ENCODE measurements at regions not wholly inside any gene's neighbourhood (a gene's known extent, or its start where the extent isn't known, plus 50 kb on each side); places are given as distances from the start of the nearest gene placed in this dataset.
"Not testable (repeated sequence)": the region's sequence is repeated elsewhere in the genome, so short reads cannot be mapped to it uniquely, and the experiment has no call there.

DNA sequence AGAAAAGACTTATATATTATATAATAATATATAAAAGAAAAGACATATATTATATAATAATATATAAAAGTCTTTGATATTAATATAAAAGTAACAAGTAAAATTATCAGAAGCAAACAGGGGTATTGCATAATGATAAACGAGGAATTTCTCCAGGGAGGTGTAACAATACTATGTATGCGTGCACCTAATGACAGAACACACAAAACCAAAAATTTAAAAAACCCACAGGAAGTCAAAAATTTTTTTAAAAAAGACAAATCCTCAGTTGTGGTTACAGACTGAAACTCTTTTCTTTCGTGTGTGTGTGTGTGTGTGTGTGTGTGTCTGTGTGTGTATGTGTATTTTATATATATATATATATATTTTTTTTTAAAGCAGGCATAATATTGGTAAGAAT lies 279.2 kb upstream of the DPP6 start:
- no peak overlapping the region for H3K4me3 Mint-ChIP-seq
- H3K4me1 Mint-ChIP-seq (ENCODE audit: low read depth) = no peaks in the 10 kb centered on the region
- intact Hi-C loops (cut with micrococcal nuclease) = no loop called here
- ChIA-PET CTCF (no interaction called here), POLR2A (no interaction called here)
- DNase-seq = no peak
- no peaks in the 10 kb centered on the region for H3K36me3 Mint-ChIP-seq (ENCODE audit: low read depth)
- ATAC-seq = no peak
- H3K27ac Mint-ChIP-seq = no peak overlapping the region
- H3K9me3 Mint-ChIP-seq = peaks cover 3% of the 10 kb centered on the region
- TF ChIP-seq, protein P1, sequence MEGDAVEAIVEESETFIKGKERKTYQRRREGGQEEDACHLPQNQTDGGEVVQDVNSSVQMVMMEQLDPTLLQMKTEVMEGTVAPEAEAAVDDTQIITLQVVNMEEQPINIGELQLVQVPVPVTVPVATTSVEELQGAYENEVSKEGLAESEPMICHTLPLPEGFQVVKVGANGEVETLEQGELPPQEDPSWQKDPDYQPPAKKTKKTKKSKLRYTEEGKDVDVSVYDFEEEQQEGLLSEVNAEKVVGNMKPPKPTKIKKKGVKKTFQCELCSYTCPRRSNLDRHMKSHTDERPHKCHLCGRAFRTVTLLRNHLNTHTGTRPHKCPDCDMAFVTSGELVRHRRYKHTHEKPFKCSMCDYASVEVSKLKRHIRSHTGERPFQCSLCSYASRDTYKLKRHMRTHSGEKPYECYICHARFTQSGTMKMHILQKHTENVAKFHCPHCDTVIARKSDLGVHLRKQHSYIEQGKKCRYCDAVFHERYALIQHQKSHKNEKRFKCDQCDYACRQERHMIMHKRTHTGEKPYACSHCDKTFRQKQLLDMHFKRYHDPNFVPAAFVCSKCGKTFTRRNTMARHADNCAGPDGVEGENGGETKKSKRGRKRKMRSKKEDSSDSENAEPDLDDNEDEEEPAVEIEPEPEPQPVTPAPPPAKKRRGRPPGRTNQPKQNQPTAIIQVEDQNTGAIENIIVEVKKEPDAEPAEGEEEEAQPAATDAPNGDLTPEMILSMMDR (IDR thresholded peaks at IDR 0.05) = no peak
- H3K27me3 Mint-ChIP-seq = no peaks in the 10 kb centered on the region

DNA sequence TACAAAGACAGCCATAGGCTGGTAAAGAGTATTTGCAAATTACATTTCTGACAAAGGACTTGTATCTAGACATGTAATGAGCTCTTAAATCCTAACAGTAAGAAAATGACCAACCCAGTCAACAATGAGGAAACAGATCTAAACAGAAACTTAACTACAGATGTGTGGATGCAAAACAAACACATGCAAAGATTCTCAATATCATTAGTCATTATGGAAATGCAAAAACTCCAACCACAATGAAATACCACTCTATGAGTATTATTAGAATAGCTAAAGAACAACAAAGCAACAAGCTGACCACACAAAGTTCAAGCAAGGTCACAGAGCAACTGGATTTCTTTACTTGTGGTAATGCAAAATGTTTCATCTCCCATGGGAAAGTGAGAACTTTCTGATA lies 275.3 kb upstream of the DPP6 start:
- CTCF ChIA-PET = not testable (repeated sequence)

DNA sequence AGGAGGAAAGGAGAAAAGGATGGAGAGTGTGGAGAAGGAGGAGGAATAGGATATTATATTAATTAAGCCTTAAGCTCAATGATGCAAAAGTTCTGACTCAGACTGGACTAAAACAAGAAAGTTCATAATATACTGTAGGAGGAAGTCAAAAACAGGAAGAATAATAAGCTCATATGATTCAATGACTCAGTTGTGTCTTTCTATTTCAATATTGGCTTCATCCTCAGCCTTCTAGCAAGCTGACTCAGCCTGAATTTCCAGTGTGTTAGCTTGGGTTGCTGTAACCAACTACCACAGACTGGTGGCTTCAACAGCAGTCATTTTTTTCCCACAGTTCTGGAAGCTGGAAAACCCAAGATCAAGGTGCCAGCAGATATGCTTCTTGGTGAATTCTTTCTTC lies 254.8 kb upstream of the DPP6 start:
- H3K4me1 Mint-ChIP-seq (ENCODE audit: low read depth); H3K9me3 Mint-ChIP-seq; CTCF ChIA-PET; DNase-seq; H3K27ac Mint-ChIP-seq; ATAC-seq; intact Hi-C loops (cut with micrococcal nuclease); POLR2A ChIA-PET; H3K27me3 Mint-ChIP-seq; H3K4me3 Mint-ChIP-seq; H3K36me3 Mint-ChIP-seq (ENCODE audit: low read depth): not testable (repeated sequence)

More for the DNA sequence above, 275.3 kb upstream of the DPP6 start:
- ATAC-seq; H3K4me3 Mint-ChIP-seq; H3K27me3 Mint-ChIP-seq; intact Hi-C loops (cut with micrococcal nuclease); H3K9me3 Mint-ChIP-seq; H3K4me1 Mint-ChIP-seq (ENCODE audit: low read depth); DNase-seq; H3K36me3 Mint-ChIP-seq (ENCODE audit: low read depth); H3K27ac Mint-ChIP-seq; POLR2A ChIA-PET: not testable (repeated sequence)

DNA sequence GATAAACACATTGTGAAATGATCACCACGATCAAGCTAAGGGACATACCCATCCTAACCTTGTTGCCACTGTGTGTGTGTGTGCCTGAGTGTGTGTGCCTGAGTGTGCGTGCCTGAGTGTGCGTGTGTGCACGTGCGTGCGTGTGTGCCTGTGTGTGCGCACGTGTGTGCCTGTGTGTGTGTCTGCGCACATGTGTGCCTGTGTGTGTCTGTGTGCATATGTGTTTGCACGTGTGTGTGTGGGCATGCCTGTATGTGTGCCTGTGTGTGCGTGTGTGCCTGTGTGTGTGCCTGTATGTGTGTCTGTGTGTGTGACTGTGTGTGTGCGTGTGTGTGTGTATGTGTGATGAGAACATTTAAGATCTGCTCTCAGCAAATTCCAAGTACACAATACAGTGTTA lies 244.1 kb upstream of the DPP6 start:
- Mint-ChIP-seq H3K27ac (no peak overlapping the region), H3K4me1 (ENCODE audit: low read depth) (no peaks in the 10 kb centered on the region), H3K27me3 (no peaks in the 10 kb centered on the region), H3K36me3 (ENCODE audit: low read depth) (no peaks in the 10 kb centered on the region), H3K9me3 (no peaks in the 10 kb centered on the region), H3K4me3 (no peak overlapping the region)
- TF ChIP-seq, protein P1 (IDR thresholded peaks at IDR 0.05) = no peak
- ATAC-seq = no peak
- intact Hi-C loops (cut with micrococcal nuclease) = no loop called here
- ChIA-PET POLR2A (no interaction called here), CTCF (no interaction called here)
- no peak for DNase-seq

DNA sequence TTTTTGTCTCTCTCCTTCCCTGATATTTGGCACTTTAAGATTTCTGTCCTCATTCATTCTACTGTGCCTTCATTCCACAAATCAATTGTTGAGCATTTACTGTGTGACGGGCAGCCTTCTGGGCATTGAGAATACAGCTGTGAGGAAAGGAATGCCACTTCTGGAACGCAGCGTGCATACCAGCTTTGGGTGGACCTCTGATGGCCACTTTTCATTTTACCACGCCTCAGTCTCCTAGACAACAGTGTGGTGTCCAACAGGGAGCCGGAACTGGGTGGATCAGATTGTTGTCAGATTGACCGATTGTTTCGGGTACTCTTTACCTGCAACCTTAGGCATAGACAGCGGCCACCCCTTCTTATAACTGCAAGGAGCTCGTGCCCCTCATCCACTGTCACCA lies 222.7 kb upstream of the DPP6 start:
- CTCF ChIA-PET = interaction anchor here (0.6 kb wide), 1 partner anchor 41 kb away, joined by 3 read pairs; no protein-coding TSS in a partner anchor
- H3K4me3 Mint-ChIP-seq = no peak overlapping the region
- intact Hi-C loops (cut with micrococcal nuclease) = no loop called here
- TF ChIP-seq, protein P1 (IDR thresholded peaks at IDR 0.05) = no peak
- H3K4me1 Mint-ChIP-seq (ENCODE audit: low read depth) = no peaks in the 10 kb centered on the region
- ATAC-seq = no peak
- DNase-seq = no peak
- H3K9me3 Mint-ChIP-seq = no peaks in the 10 kb centered on the region
- H3K27me3 Mint-ChIP-seq = no peaks in the 10 kb centered on the region
- H3K27ac Mint-ChIP-seq = no peak overlapping the region
- H3K36me3 Mint-ChIP-seq (ENCODE audit: low read depth) = no peaks in the 10 kb centered on the region
- POLR2A ChIA-PET = interaction anchor here (0.6 kb wide), 1 partner anchor 1366 kb away, joined by 3 read pairs; no protein-coding TSS in a partner anchor

DNA sequence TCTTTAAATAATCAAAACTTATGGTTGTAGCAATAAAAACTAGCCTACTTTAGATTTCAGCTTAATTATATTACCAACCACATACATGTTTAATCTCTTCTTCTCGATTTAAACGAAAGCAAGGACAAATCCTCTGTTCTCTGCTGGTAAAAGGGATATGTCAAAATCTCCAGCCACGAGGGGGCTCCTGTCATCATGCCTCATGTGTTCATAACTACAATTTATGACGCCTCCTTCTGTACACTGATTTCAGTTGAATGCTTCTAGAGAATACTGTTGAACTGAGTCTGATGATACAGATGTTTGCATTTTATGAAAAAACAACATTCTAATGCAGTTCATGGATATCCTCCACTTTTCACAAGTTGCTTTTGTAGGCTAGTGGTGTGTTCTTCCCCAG lies 220.0 kb upstream of the DPP6 start:
- ChIA-PET CTCF (no interaction called here), POLR2A (no interaction called here)
- no peak for DNase-seq
- no peaks in the 10 kb centered on the region for H3K4me1 Mint-ChIP-seq (ENCODE audit: low read depth)
- no peaks in the 10 kb centered on the region for H3K27me3 Mint-ChIP-seq
- ATAC-seq = no peak
- no peak overlapping the region for H3K4me3 Mint-ChIP-seq
- no peaks in the 10 kb centered on the region for H3K36me3 Mint-ChIP-seq (ENCODE audit: low read depth)
- intact Hi-C loops (cut with micrococcal nuclease) = no loop called here
- TF ChIP-seq, protein P1 (IDR thresholded peaks at IDR 0.05) = no peak
- no peak overlapping the region for H3K27ac Mint-ChIP-seq
- no peaks in the 10 kb centered on the region for H3K9me3 Mint-ChIP-seq

Data from activated CD8-positive, alpha-beta T cell treated with anti-CD3 and anti-CD28 coated beads for 36 hours (primary cell).